GM12878 (cell line): ENCODE measurements at regions not wholly inside any gene's neighbourhood (a gene's known extent, or its start where the extent isn't known, plus 50 kb on each side); places are given as distances from the start of the nearest gene placed in this dataset.

Experiments
- BCL11A ChIP-seq: IDR thresholded peaks from 2 replicates; pipeline ENCODE4 v1.6.1; 2011; ENCODE audit warnings: low read depth, low read length
- BHLHE40 ChIP-seq, 2 experiments: fragments of 450-650 bp in 1 of 2; IDR thresholded peaks; 2 replicates each; pipeline ENCODE4 v1.6.1; 2011 to 2017; ENCODE audit warnings: low read depth in 2 of 2, borderline replicate concordance in 1 of 2, improper control_type of control experiment in 1 of 2, low read length in 1 of 2, mild to moderate bottlenecking in 1 of 2
- CBFB ChIP-seq: IDR thresholded peaks from 2 replicates; pipeline ENCODE4 v1.6.1; 2016; ENCODE audit warnings: antibody characterized with exemption, low read depth
- CHD4 ChIP-seq: fragments of 200-600 bp; sonication (generic); IDR thresholded peaks from 2 replicates; pipeline ENCODE4 v1.6.1; 2016; ENCODE audit warnings: mild to moderate bottlenecking
- EED ChIP-seq: sonication (generic); IDR thresholded peaks from 2 replicates; pipeline ENCODE4 v1.6.1; 2016; ENCODE audit warnings: antibody characterized with exemption, low read depth
- GABPA ChIP-seq: IDR thresholded peaks from 2 replicates; pipeline ENCODE4 v1.6.1; 2014; ENCODE audit warnings: antibody characterized with exemption, low read depth, mild to moderate bottlenecking, inconsistent platforms
- GATAD2B ChIP-seq: fragments of 450-650 bp; conservative IDR thresholded peaks from 2 replicates; pipeline ENCODE4 v1.6.1; 2017; ENCODE audit warnings: low read depth, mild to moderate bottlenecking, moderate library complexity
- HDAC2 ChIP-seq: fragments of 200-600 bp; sonication (generic); IDR thresholded peaks from 2 replicates; pipeline ENCODE4 v1.6.1; 2017
- JUND ChIP-seq: IDR thresholded peaks from 2 replicates; pipeline ENCODE4 v1.6.1; 2012; ENCODE audit warnings: low read depth, mild to moderate bottlenecking, low read length, improper control_type of control experiment, moderate library complexity
- NFYB ChIP-seq: IDR thresholded peaks from 2 replicates; pipeline ENCODE4 v1.6.1; 2011; ENCODE audit warnings: low read depth, mild to moderate bottlenecking, low read length, improper control_type of control experiment, moderate library complexity; ENCODE audit not compliant: insufficient read depth
- NRF1 ChIP-seq: conservative IDR thresholded peaks from 2 replicates; pipeline ENCODE4 v1.6.1; 2011; ENCODE audit warnings: mild to moderate bottlenecking, low read depth, low read length, improper control_type of control experiment
- POLR2AphosphoS2 ChIP-seq: IDR thresholded peaks from 2 replicates; pipeline ENCODE4 v1.6.1; 2011; ENCODE audit warnings: low read depth, mild to moderate bottlenecking, low read length, improper control_type of control experiment, moderate library complexity
- RB1 ChIP-seq: fragments of 450-650 bp; formaldehyde crosslinking; IDR thresholded peaks from 2 replicates; pipeline ENCODE4 v1.6.1; 2017; ENCODE audit warnings: mild to moderate bottlenecking, borderline replicate concordance
- SMC3 ChIP-seq: IDR thresholded peaks from 2 replicates; pipeline ENCODE4 v1.6.1; 2011; ENCODE audit warnings: low read length, improper control_type of control experiment, borderline replicate concordance
- SP1 ChIP-seq: IDR thresholded peaks from one replicate; pipeline ENCODE4 v1.6.1; 2011; ENCODE audit warnings: low read depth, low read length
- SREBF1 ChIP-seq: IDR thresholded peaks from 2 replicates; pipeline ENCODE4 v1.6.1; 2012; ENCODE audit warnings: mild to moderate bottlenecking, low read length
- STAT1 ChIP-seq: fragments of 450-650 bp; conservative IDR thresholded peaks from 2 replicates; pipeline ENCODE4 v1.6.1; 2014; ENCODE audit warnings: antibody characterized with exemption, mild to moderate bottlenecking
- SUPT20H ChIP-seq: IDR thresholded peaks from 2 replicates; pipeline ENCODE4 v1.6.1; 2011; ENCODE audit warnings: low read depth, mild to moderate bottlenecking, low read length, moderate library complexity, borderline replicate concordance; ENCODE audit not compliant: control insufficient read depth
- TAF1 ChIP-seq: IDR thresholded peaks from 2 replicates; pipeline ENCODE4 v1.6.1; 2011; ENCODE audit warnings: mild to moderate bottlenecking, low read depth, low read length, borderline replicate concordance
- TARDBP ChIP-seq: IDR thresholded peaks from 2 replicates; pipeline ENCODE4 v1.6.1; 2016; ENCODE audit warnings: borderline replicate concordance
- TCF12 ChIP-seq: IDR thresholded peaks from 2 replicates; pipeline ENCODE4 v1.6.1; 2011; ENCODE audit warnings: low read depth, mild to moderate bottlenecking, low read length
- ZBED1 ChIP-seq: IDR thresholded peaks from 2 replicates; pipeline ENCODE4 v1.6.1; 2016; ENCODE audit warnings: borderline replicate concordance
- TF ChIP-seq, protein P1 (sequence below): fragments of 450-650 bp; IDR thresholded peaks from 2 replicates; pipeline ENCODE4 v1.6.1; 2018; ENCODE audit warnings: mild to moderate bottlenecking, low read depth, moderate library complexity; ENCODE audit not compliant: partially characterized antibody
- TF ChIP-seq, protein P2 (sequence below): fragments of 450-650 bp; IDR thresholded peaks from 2 replicates; pipeline ENCODE4 v1.6.1; 2017; ENCODE audit warnings: mild to moderate bottlenecking, low read depth, inconsistent platforms; ENCODE audit not compliant: poor library complexity, severe bottlenecking
- TF ChIP-seq, protein P3 (sequence below): fragments of 450-650 bp; IDR thresholded peaks from 2 replicates; pipeline ENCODE4 v1.6.1; 2017; ENCODE audit warnings: antibody characterized with exemption, mild to moderate bottlenecking, moderate library complexity

DNA sequence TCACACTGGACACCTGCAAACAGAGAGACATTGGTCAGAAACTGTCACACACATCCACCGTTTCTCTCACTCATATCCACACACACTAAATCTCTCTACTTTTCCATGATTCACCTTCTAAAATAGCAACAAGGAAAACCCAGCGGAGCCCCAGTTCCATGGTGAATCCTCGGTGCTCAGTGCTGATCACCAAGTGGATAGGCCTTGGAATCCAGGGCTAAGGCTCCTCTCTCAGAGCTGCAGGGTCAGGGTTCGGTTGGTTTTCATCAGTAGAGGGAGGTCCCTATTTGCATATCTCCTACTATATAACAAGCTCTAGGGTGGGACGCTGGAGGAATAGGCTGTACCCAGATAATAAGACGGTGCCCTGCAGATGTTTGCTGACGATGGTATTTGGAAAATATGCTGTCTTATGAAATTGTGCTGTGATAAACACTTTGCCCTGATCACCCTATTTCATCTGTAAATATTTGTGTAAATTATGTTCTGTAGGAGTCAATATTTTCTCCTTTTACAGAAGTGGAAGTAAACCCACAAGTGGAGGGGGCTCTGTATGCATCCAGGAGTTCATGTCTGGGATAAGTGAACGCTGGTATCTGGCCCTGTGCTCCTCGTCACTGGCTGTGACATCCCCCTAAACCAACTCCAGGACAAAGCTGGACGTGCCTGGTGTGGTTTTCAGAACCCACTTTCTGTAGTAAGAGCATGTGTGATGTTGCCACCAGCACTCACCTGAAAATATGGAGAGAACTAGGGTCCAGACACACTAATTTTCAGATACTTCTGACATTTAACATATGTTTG lies 709.2 kb downstream of the TMEM121 start (continued):
- peak; percentile 79; the same call in 1 of the 2 replicates for TF ChIP-seq TAF1
- TF ChIP-seq, protein P1, sequence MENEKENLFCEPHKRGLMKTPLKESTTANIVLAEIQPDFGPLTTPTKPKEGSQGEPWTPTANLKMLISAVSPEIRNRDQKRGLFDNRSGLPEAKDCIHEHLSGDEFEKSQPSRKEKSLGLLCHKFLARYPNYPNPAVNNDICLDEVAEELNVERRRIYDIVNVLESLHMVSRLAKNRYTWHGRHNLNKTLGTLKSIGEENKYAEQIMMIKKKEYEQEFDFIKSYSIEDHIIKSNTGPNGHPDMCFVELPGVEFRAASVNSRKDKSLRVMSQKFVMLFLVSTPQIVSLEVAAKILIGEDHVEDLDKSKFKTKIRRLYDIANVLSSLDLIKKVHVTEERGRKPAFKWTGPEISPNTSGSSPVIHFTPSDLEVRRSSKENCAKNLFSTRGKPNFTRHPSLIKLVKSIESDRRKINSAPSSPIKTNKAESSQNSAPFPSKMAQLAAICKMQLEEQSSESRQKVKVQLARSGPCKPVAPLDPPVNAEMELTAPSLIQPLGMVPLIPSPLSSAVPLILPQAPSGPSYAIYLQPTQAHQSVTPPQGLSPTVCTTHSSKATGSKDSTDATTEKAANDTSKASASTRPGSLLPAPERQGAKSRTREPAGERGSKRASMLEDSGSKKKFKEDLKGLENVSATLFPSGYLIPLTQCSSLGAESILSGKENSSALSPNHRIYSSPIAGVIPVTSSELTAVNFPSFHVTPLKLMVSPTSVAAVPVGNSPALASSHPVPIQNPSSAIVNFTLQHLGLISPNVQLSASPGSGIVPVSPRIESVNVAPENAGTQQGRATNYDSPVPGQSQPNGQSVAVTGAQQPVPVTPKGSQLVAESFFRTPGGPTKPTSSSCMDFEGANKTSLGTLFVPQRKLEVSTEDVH, result no peak
- no peak for TF ChIP-seq CHD4
- TF ChIP-seq GATAD2B, result no peak
- no peak for TF ChIP-seq RB1
- TF ChIP-seq JUND, result no peak
- TF ChIP-seq BCL11A, result no peak
- TF ChIP-seq TARDBP, result no peak
- no peak for TF ChIP-seq NRF1
- no peak for TF ChIP-seq BHLHE40 (IDR thresholded peaks at IDR 0.05; ENCODE audit: borderline replicate concordance in 1 of 2, low read depth in 2 of 2, low read length in 1 of 2)
- TF ChIP-seq, protein P2, sequence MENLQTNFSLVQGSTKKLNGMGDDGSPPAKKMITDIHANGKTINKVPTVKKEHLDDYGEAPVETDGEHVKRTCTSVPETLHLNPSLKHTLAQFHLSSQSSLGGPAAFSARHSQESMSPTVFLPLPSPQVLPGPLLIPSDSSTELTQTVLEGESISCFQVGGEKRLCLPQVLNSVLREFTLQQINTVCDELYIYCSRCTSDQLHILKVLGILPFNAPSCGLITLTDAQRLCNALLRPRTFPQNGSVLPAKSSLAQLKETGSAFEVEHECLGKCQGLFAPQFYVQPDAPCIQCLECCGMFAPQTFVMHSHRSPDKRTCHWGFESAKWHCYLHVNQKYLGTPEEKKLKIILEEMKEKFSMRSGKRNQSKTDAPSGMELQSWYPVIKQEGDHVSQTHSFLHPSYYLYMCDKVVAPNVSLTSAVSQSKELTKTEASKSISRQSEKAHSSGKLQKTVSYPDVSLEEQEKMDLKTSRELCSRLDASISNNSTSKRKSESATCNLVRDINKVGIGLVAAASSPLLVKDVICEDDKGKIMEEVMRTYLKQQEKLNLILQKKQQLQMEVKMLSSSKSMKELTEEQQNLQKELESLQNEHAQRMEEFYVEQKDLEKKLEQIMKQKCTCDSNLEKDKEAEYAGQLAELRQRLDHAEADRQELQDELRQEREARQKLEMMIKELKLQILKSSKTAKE, result no peak
- no peak for TF ChIP-seq SP1
- TF ChIP-seq SMC3, result no peak
- TF ChIP-seq CBFB, result peak; percentile 84
- TF ChIP-seq POLR2AphosphoS2, result peak; percentile 70; the same call in 1 of the 2 replicates
- no peak for TF ChIP-seq GABPA
- no peak for TF ChIP-seq EED
- TF ChIP-seq SUPT20H, result no peak
- TF ChIP-seq NFYB, result no peak
- TF ChIP-seq HDAC2, result no peak
- no peak for TF ChIP-seq SREBF1
- TF ChIP-seq ZBED1, result peak; percentile 97
- TF ChIP-seq TCF12, result no peak
- TF ChIP-seq, protein P3, sequence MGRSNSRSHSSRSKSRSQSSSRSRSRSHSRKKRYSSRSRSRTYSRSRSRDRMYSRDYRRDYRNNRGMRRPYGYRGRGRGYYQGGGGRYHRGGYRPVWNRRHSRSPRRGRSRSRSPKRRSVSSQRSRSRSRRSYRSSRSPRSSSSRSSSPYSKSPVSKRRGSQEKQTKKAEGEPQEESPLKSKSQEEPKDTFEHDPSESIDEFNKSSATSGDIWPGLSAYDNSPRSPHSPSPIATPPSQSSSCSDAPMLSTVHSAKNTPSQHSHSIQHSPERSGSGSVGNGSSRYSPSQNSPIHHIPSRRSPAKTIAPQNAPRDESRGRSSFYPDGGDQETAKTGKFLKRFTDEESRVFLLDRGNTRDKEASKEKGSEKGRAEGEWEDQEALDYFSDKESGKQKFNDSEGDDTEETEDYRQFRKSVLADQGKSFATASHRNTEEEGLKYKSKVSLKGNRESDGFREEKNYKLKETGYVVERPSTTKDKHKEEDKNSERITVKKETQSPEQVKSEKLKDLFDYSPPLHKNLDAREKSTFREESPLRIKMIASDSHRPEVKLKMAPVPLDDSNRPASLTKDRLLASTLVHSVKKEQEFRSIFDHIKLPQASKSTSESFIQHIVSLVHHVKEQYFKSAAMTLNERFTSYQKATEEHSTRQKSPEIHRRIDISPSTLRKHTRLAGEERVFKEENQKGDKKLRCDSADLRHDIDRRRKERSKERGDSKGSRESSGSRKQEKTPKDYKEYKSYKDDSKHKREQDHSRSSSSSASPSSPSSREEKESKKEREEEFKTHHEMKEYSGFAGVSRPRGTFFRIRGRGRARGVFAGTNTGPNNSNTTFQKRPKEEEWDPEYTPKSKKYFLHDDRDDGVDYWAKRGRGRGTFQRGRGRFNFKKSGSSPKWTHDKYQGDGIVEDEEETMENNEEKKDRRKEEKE, result no peak
- no peak for TF ChIP-seq STAT1
